ENCODE measurements at regions not wholly inside any gene's neighbourhood (a gene's known extent, or its start where the extent isn't known, plus 50 kb on each side); places are given as distances from the start of the nearest gene placed in this dataset.

- no peak for TF ChIP-seq CTCF (IDR thresholded peaks at IDR 0.05)
- no peak for TF ChIP-seq EP300 (IDR thresholded peaks at IDR 0.05)
- no peak for TF ChIP-seq POLR2A (IDR thresholded peaks at IDR 0.05)
Observed at GRCh38 chr1:82260051-82260450, 459.3 kb downstream of the ADGRL2 start.

All from suprapubic skin (tissue), 3 donors.